GM13977 (cell line): ENCODE measurements at regions not wholly inside any gene's neighbourhood (a gene's known extent, or its start where the extent isn't known, plus 50 kb on each side); places are given as distances from the start of the nearest gene placed in this dataset.
A peak's percentile ranks its signal among the peaks of the same experiment; 100 is the strongest.

ENCODE experiments used
- DNase-seq: peaks from one replicate; pipeline ENCODE4 v3.0.0; 2012; ENCODE audit warnings: low spot score
- CTCF ChIP-seq: IDR thresholded peaks from 2 replicates; pipeline ENCODE4 v1.5.1; 2012; ENCODE audit warnings: mild to moderate bottlenecking, control low read depth; ENCODE audit not compliant: insufficient read depth; ENCODE audit errors: extremely low read depth, missing control alignments
- in situ Hi-C: fragments of 300-500 bp; cut with MboI; formaldehyde crosslinking; loops from one replicate; pipeline ENCODE4 v1.12.0; 2022; ENCODE audit warnings: low sequenced_read_pairs, low pct_unique_long_range_greater_than_20kb, mixed read lengths, inconsistent platforms; ENCODE audit not compliant: unreplicated experiment

- TF ChIP-seq CTCF = no peak
- in situ Hi-C loops = no loop called here
These were observed 298.5 kb downstream of the RRAGC start for GRCh38 chr1:38561110-38561509.

GRCh38 chr1:38560457-38560856 is 299.1 kb downstream of the RRAGC start:
- DNase-seq = no peak
- no peak for TF ChIP-seq CTCF
- in situ Hi-C loops = no loop called here

More at GRCh38 chr1:38561110-38561509, 298.5 kb downstream of the RRAGC start:
- DNase-seq = no peak

GRCh38 chr1:38559446-38560165 is 300.0 kb downstream of the RRAGC start:
- peak; percentile 75 for DNase-seq
- in situ Hi-C loops = no loop called here
- TF ChIP-seq CTCF = no peak

GRCh38 chr1:38558500-38559445 is 300.8 kb downstream of the RRAGC start:
- in situ Hi-C loops = no loop called here
- peak; percentile 57 for DNase-seq
- TF ChIP-seq CTCF = no peak

GRCh38 chr1:38558055-38558454 is 301.5 kb downstream of the RRAGC start:
- no peak for TF ChIP-seq CTCF
- DNase-seq = no peak
- in situ Hi-C loops = no loop called here

GRCh38 chr1:38555594-38555993 is 304.0 kb downstream of the RRAGC start:
- in situ Hi-C loops = no loop called here
- no peak for DNase-seq
- no peak for TF ChIP-seq CTCF
